WERI-Rb-1 (cell line): ENCODE measurements at regions not wholly inside any gene's neighbourhood (a gene's known extent, or its start where the extent isn't known, plus 50 kb on each side); places are given as distances from the start of the nearest gene placed in this dataset.

Experiments used
- DNase-seq: peaks from one replicate; pipeline ENCODE4 v3.0.0-alpha.2; 2020
- H3K27ac ChIP-seq: fragments of 250-450 bp; sonication (Bioruptor Pico); 2 replicates; pipeline ENCODE4 v1.5.1; 2020; ENCODE audit warnings: mild to moderate bottlenecking, moderate library complexity
- H3K27me3 ChIP-seq: fragments of 250-450 bp; sonication (Bioruptor Pico); 2 replicates; pipeline ENCODE4 v1.5.1; 2021; ENCODE audit warnings: mild to moderate bottlenecking, low read depth, moderate library complexity; ENCODE audit not compliant: insufficient read depth, severe bottlenecking
- H3K36me3 ChIP-seq: fragments of 250-450 bp; sonication (Bioruptor Pico); 2 replicates; pipeline ENCODE4 v1.5.1; 2020; ENCODE audit warnings: mild to moderate bottlenecking, moderate library complexity
- H3K4me3 ChIP-seq: 2 replicates; pipeline ENCODE4 v1.5.1; 2011; ENCODE audit warnings: low read depth, mild to moderate bottlenecking, control low read depth, low read length
- H3K9me3 ChIP-seq: fragments of 250-450 bp; sonication (Bioruptor Pico); 2 replicates; pipeline ENCODE4 v1.5.1; 2021; ENCODE audit warnings: mild to moderate bottlenecking, moderate library complexity; ENCODE audit not compliant: severe bottlenecking
- CTCF ChIP-seq: IDR thresholded peaks from 2 replicates; pipeline ENCODE4 v1.5.1; 2011; ENCODE audit warnings: low read depth, mild to moderate bottlenecking, control low read depth, inconsistent platforms, low read length

DNA sequence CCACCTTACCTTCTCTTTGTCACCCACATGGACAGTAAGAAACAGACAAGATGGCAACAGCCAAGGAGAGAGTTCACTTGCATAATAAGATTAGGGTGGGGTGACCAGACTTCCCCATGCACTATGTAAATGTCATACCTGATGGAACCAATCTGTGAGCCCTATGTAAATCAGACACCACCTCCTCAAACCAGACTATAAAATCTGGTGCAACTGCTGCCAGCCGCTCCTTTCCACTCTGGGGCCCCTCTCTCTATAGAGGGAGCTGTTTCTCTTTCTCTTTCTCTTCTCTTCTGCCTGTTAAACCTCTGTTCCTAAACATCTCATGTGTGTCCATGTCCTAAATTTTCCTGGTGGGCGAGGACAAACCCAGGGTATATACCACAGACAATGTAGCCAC, 405.5 kb upstream of the CNTN4 start:
- 0 out of 2 replicates have a peak, but pooled peaks have one; percentile 10 for TF ChIP-seq CTCF
- Histone ChIP-seq H3K36me3 (no peaks in the 10 kb centered on the region), H3K4me3 (no peak overlapping the region), H3K27me3 (no peaks in the 10 kb centered on the region), H3K9me3 (no peaks in the 10 kb centered on the region), H3K27ac (no peak overlapping the region)
- no peak for DNase-seq

GRCh38 chr3:1696669-1697275, 401.9 kb upstream of the CNTN4 start:
- no peak for TF ChIP-seq CTCF
- DNase-seq: no peak
- H3K4me3 ChIP-seq: no peak overlapping the region
- no peaks in the 10 kb centered on the region for H3K9me3 ChIP-seq
- no peak overlapping the region for H3K27ac ChIP-seq
- H3K36me3 ChIP-seq: no peaks in the 10 kb centered on the region
- H3K27me3 ChIP-seq: no peaks in the 10 kb centered on the region

- no peaks in the 10 kb centered on the region for H3K27me3 ChIP-seq
- DNase-seq: no peak
- no peak overlapping the region for H3K27ac ChIP-seq
- H3K36me3 ChIP-seq: no peaks in the 10 kb centered on the region
- H3K4me3 ChIP-seq: no peak overlapping the region
- no peaks in the 10 kb centered on the region for H3K9me3 ChIP-seq
- TF ChIP-seq CTCF: no peak
Measured at GRCh38 chr3:1699361-1699920, 399.2 kb upstream of the CNTN4 start.

DNA sequence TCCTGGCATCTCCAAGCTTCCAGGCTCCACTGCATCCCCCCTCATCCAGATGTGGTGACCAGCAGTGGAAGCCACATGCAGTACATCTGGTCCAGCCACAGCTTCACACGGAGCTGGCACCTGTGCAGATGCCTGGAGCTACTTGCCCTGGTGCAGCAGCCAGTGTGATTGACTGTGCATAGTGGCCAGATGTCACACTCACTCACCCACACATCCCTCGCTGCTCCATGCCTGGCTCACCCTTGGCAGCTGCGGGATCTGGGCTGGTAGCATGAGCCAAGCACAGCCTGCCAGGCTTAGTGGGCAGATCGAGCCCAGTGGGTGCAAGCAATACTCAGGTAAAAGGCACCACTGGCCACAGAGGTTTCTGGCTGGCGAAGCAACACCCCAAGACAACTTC, 398.0 kb upstream of the CNTN4 start:
- H3K4me3 ChIP-seq: no peak overlapping the region
- no peak for TF ChIP-seq CTCF
- no peaks in the 10 kb centered on the region for H3K27me3 ChIP-seq
- no peak overlapping the region for H3K27ac ChIP-seq
- no peaks in the 10 kb centered on the region for H3K9me3 ChIP-seq
- H3K36me3 ChIP-seq: no peaks in the 10 kb centered on the region
- no peak for DNase-seq

DNA sequence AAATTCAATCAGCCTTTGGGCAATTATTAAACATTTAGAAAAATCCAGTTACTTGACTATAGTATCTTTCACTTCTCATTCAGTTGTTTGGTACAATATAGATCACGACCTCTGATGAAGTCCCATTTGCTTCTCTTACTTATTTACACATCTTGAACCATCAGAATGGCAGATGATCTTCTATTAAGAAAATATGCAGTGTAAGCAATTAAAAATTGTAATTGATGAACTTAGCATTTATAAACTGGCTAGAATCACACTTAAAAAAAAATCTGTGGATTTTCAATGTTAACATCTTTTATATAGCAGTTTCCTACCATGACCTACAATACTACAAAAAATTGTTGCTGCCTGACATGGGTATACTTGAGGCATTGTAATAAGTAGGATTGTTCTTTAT, 395.5 kb upstream of the CNTN4 start:
- no peak for TF ChIP-seq CTCF

DNA sequence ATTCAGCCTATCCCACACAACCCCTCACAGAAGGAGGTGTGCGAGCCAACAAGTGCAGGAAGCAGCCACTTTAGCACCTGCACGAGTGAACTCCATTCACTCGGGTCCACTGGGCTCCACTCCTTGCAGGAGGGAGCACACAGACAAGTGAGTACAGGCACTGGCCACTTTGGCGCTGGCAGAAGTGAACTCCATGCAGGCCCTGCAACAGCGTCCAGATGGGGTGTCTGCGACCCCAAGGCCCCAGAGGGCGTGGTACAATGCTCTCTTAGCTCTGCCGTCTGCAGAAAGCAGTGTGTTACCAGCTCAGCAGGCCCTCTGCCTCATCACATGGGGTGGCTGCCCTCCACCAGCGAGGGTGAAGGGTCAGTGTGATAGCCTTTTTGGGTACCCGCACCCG, 388.0 kb upstream of the CNTN4 start:
- H3K9me3 ChIP-seq: no peaks in the 10 kb centered on the region
- H3K4me3 ChIP-seq: no peak overlapping the region
- no peak for TF ChIP-seq CTCF
- H3K36me3 ChIP-seq: no peaks in the 10 kb centered on the region
- H3K27ac ChIP-seq: no peak overlapping the region
- no peaks in the 10 kb centered on the region for H3K27me3 ChIP-seq
- DNase-seq: no peak

More for the DNA sequence above, 395.5 kb upstream of the CNTN4 start:
- Histone ChIP-seq H3K27ac (no peak overlapping the region), H3K27me3 (no peaks in the 10 kb centered on the region), H3K36me3 (no peaks in the 10 kb centered on the region), H3K4me3 (no peak overlapping the region), H3K9me3 (no peaks in the 10 kb centered on the region)
- no peak for DNase-seq
